ENCODE measurements at regions not wholly inside any gene's neighbourhood (a gene's known extent, or its start where the extent isn't known, plus 50 kb on each side); places are given as distances from the start of the nearest gene placed in this dataset.

DNA sequence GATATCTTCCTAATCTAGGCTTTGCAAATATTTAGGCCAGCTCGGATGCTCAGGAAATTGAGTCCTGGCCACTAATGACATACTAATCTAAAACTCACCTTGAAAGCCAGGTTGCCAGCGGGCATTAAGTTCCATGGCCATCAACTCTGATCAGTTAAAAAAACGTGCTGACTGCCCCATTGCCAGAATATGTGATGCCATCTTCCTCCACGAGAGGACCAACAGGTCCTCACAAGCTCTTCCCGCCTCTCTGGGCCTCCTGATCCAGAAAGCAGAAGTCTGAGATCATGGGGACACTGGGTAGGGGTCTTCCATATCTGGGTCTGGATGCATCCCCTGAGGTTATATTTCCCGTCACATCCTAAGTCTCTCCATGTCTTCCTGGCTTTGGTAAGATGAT, 311.3 kb downstream of the TCERG1L start:
- intact Hi-C loops (cut with micrococcal nuclease) (no loop called here), in situ Hi-C loops (cut with MboI; ENCODE audit: low sequenced_read_pairs) (no loop called here), dilution Hi-C loops (cut with HindIII; ENCODE audit: low sequenced_read_pairs, unreplicated experiment) (no loop called here)
- ATAC-seq (ENCODE audit: low read depth) (no peak), DNase-seq (no peak)
- no peak overlapping the region for H3K23ac ChIP-seq (ENCODE audit: low read depth, low read length)
- H4K91ac ChIP-seq (ENCODE audit: insufficient read depth, low read depth, low read length) = no peak overlapping the region
- no peak overlapping the region for H2BK20ac ChIP-seq (ENCODE audit: low read depth, low read length)
- ChIA-PET CTCF (no interaction called here), POLR2A (ENCODE audit: unreplicated experiment) (no interaction called here)
- H2BK15ac ChIP-seq (ENCODE audit: low read depth, low read length) = no peak overlapping the region
- H3K18ac ChIP-seq (ENCODE audit: low read depth, low read length) = no peak overlapping the region
- H2BK5ac ChIP-seq (ENCODE audit: low read depth, low read length, poor library complexity, severe bottlenecking) = no peak overlapping the region
- TF ChIP-seq MAZ (IDR thresholded peaks at IDR 0.05; ENCODE audit: borderline replicate concordance, low read depth, low read length) (no peak), CHD1 (IDR thresholded peaks at IDR 0.05; ENCODE audit: low read depth, low read length) (no peak), MXI1 (IDR thresholded peaks at IDR 0.05; ENCODE audit: borderline replicate concordance, low read depth, low read length) (no peak)
- no peak overlapping the region for H2BK120ac ChIP-seq (ENCODE audit: low read depth, low read length)
- no peak overlapping the region for H3K14ac ChIP-seq (replicated peaks; ENCODE audit: low read depth, low read length)
- BruUV-seq (replicated peaks) = no TSS peak
- no peak overlapping the region for H3K56ac ChIP-seq (ENCODE audit: extremely low read depth, insufficient read depth, low read length)
- H4K8ac ChIP-seq (ENCODE audit: low read depth in 2 of 2, low read length in 2 of 2) = no peak overlapping the region
- no peak overlapping the region for H4K5ac ChIP-seq (ENCODE audit: low read depth, low read length)
- no peaks in the 10 kb centered on the region for H3K36me3 ChIP-seq (ENCODE audit: control insufficient read depth, insufficient read depth, low read length)
- H3K27ac ChIP-seq (ENCODE audit: insufficient read depth, low read length) = no peak overlapping the region
- H3K79me1 ChIP-seq (ENCODE audit: low read depth in 1 of 2, low read length in 2 of 2) = no peaks in the 10 kb centered on the region
- no peaks in the 10 kb centered on the region for H3K27me3 ChIP-seq (ENCODE audit: control insufficient read depth, insufficient read depth, low read length)
- no peaks in the 10 kb centered on the region for H3K9me1 ChIP-seq (ENCODE audit: insufficient read depth, low read length)
- no peak overlapping the region for H2AFZ ChIP-seq (replicated peaks; ENCODE audit: low read length, poor library complexity)
- H3K9me3 ChIP-seq (ENCODE audit: control insufficient read depth, insufficient read depth, low read length) = peaks cover 40% of the 10 kb centered on the region
- H3K4ac ChIP-seq (ENCODE audit: low read depth, low read length) = no peak overlapping the region
- H3K4me2 ChIP-seq (ENCODE audit: low read depth, low read length) = no peak overlapping the region
- H3K4me1 ChIP-seq (ENCODE audit: control insufficient read depth, insufficient read depth, low read length) = no peaks in the 10 kb centered on the region
- no peak overlapping the region for H2AK5ac ChIP-seq (ENCODE audit: low read depth, low read length)
- 20% methylated on average over 1 of the region's 6 CpGs; no CpG with 5 or more reads in 1 of the 2 experiments for WGBS, 2 experiments (ENCODE audit: extremely low coverage in 2 of 2, insufficient read length in 1 of 2)
- no peak overlapping the region for H3K4me3 ChIP-seq (ENCODE audit: insufficient read depth, low read depth, low read length)
- no peak overlapping the region for H2AK9ac ChIP-seq (replicated peaks; ENCODE audit: low read depth, low read length, poor library complexity)
- no peak overlapping the region for H3K9ac ChIP-seq (ENCODE audit: low read depth, low read length)
- no peaks in the 10 kb centered on the region for H4K20me1 ChIP-seq (ENCODE audit: insufficient read depth, low read length)
